ENCODE measurements at regions not wholly inside any gene's neighbourhood (a gene's known extent, or its start where the extent isn't known, plus 50 kb on each side); places are given as distances from the start of the nearest gene placed in this dataset.
"Not testable (repeated sequence)": the region's sequence is repeated elsewhere in the genome, so short reads cannot be mapped to it uniquely, and the experiment has no call there.

GRCh38 chr2:5195636-5196035 is 496.5 kb upstream of the SOX11 start:
- DNase-seq = no peak

GRCh38 chr2:5203134-5203755 is 488.9 kb upstream of the SOX11 start:
- DNase-seq = no peak

- DNase-seq = not testable (repeated sequence)
Measured at GRCh38 chr2:5206742-5207141, 485.4 kb upstream of the SOX11 start.

- no peak for DNase-seq
Measured at GRCh38 chr2:5215989-5216607, 476.1 kb upstream of the SOX11 start.

- DNase-seq = no peak
Measured at GRCh38 chr2:5227062-5227699, 465.0 kb upstream of the SOX11 start.

GRCh38 chr2:5229574-5229973 is 462.6 kb upstream of the SOX11 start:
- DNase-seq = no peak

- no peak for DNase-seq
Measured at GRCh38 chr2:5230444-5230843, 461.7 kb upstream of the SOX11 start.

GRCh38 chr2:5230855-5231254 is 461.3 kb upstream of the SOX11 start:
- DNase-seq = no peak

GRCh38 chr2:5231287-5231686 is 460.9 kb upstream of the SOX11 start:
- DNase-seq = no peak

- no peak for DNase-seq
Measured at GRCh38 chr2:5234563-5234962, 457.6 kb upstream of the SOX11 start.

GRCh38 chr2:5235701-5236100 is 456.5 kb upstream of the SOX11 start:
- no peak for DNase-seq

GRCh38 chr2:5236249-5236648 is 455.9 kb upstream of the SOX11 start:
- DNase-seq = no peak

- DNase-seq = no peak
Measured at GRCh38 chr2:5242751-5243150, 449.4 kb upstream of the SOX11 start.

GRCh38 chr2:5250482-5250881 is 441.7 kb upstream of the SOX11 start:
- no peak for DNase-seq

GRCh38 chr2:5253263-5253662 is 438.9 kb upstream of the SOX11 start:
- DNase-seq = no peak

- no peak for DNase-seq
Measured at GRCh38 chr2:5254791-5255332, 437.3 kb upstream of the SOX11 start.

- DNase-seq = no peak
Measured at GRCh38 chr2:5263291-5263690, 428.9 kb upstream of the SOX11 start.

GRCh38 chr2:5264361-5264760 is 427.8 kb upstream of the SOX11 start:
- no peak for DNase-seq

GRCh38 chr2:5285061-5285460 is 407.1 kb upstream of the SOX11 start:
- no peak for DNase-seq

- no peak for DNase-seq
Measured at GRCh38 chr2:5285872-5286769, 406.1 kb upstream of the SOX11 start.

- no peak for DNase-seq
Measured at GRCh38 chr2:5287558-5288334, 404.4 kb upstream of the SOX11 start.

- DNase-seq = no peak
Measured at GRCh38 chr2:5290900-5291546, 401.2 kb upstream of the SOX11 start.

All from activated CD4-positive, CD25-positive, alpha-beta regulatory T cell treated with anti-CD3 and anti-CD28 coated beads, Interleukin-2, amount 50 U/mL, for 72 hours (primary cell).